ENCODE measurements at regions not wholly inside any gene's neighbourhood (a gene's known extent, or its start where the extent isn't known, plus 50 kb on each side); places are given as distances from the start of the nearest gene placed in this dataset.

- TF ChIP-seq CTCF (IDR thresholded peaks at IDR 0.05 in 8 of 11, conservative IDR thresholded peaks at IDR 0.05 in 3 of 11) (no peak), POLR2A (IDR thresholded peaks at IDR 0.05) (no peak), POLR2AphosphoS5 (IDR thresholded peaks at IDR 0.05) (no peak)
Measured at GRCh38 chr4:133484287-133484686, 335.2 kb downstream of the PCDH10 start.
